Stimulated activated CD8-positive, alpha-beta memory T cell treated with anti-CD3 and anti-CD28 coated beads, Interleukin-4, amount 100 ng/mL, for 1 hour (primary cell): ENCODE measurements at regions not wholly inside any gene's neighbourhood (a gene's known extent, or its start where the extent isn't known, plus 50 kb on each side); places are given as distances from the start of the nearest gene placed in this dataset.

Experiments
- DNase-seq, 2 donors: peaks; one replicate each; pipeline ENCODE4 v3.0.0-alpha.2; 2020; ENCODE audit warnings: low read depth in 2 of 2, low spot score in 1 of 2

- no peak for DNase-seq
Observed at GRCh38 chr21:27841084-27841672, 874.3 kb upstream of the ADAMTS5 start.

- no peak for DNase-seq
Observed at GRCh38 chr21:27840262-27840661, 873.4 kb upstream of the ADAMTS5 start.

DNA sequence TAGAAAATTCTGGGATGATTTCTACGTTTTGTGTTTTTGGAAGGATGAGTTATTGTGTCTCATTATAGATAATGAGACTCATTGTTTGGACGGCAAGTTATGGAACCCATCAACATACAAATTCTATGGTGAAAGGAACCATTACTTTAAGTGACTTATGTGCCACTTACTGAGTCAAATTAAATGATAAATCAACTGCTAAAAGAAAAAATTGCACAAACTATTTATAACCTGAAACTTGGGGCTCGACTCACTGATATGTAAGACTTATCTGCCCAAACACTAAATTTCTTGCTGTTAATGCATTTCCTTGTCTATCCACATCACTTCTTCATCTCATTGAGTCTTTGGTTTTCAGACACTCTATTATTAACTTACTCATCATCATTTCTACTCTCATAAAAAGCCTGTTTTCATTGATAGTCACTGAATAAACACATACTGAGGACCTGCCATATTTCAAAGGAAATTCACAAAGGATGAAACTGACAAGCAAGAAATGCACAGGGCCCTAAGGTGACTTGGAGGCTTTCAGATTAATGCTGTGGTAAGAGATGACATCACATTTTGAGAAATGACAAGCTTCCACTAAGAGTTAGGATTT is 872.7 kb upstream of the ADAMTS5 start:
- DNase-seq: no peak

- no peak for DNase-seq
Observed at GRCh38 chr21:27838573-27838972, 871.7 kb upstream of the ADAMTS5 start.

DNA sequence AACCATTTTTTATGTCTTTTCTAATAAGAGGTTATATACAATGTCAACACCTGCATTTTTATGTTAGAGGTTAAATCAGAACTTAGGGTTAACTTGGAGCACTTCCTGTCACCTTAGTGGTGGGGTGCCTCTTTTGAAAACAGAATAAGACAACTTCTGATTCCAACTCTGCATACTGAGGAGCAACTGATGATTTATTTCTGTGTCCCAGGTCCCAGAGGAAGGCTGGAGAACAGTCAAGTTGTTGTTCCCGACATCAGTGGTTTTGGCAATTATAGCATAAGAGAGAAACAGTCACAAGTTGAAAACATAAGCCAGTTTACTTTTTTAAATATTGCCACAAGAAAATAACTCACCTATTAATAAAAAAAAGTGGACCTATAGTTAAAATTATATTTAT is 871.0 kb upstream of the ADAMTS5 start:
- no peak for DNase-seq

DNA sequence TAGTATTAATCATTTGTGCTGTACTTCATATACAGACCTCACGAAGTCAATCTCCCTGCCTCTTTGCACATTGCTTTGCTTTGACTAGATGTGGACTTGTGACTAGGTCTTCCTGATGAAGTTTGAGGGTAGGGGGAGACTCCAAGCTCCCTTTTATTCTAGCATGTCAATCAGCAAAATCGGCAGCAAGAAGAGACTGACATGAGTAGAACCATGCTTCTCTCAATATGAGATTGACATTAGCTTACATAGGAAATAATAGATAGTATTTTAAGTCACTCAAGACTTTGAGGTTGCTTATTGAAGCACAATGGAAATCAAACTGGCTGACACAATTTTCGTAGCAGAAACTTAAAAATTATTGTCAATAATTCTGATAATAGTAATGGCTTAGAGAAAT is 866.4 kb upstream of the ADAMTS5 start:
- DNase-seq: no peak

DNA sequence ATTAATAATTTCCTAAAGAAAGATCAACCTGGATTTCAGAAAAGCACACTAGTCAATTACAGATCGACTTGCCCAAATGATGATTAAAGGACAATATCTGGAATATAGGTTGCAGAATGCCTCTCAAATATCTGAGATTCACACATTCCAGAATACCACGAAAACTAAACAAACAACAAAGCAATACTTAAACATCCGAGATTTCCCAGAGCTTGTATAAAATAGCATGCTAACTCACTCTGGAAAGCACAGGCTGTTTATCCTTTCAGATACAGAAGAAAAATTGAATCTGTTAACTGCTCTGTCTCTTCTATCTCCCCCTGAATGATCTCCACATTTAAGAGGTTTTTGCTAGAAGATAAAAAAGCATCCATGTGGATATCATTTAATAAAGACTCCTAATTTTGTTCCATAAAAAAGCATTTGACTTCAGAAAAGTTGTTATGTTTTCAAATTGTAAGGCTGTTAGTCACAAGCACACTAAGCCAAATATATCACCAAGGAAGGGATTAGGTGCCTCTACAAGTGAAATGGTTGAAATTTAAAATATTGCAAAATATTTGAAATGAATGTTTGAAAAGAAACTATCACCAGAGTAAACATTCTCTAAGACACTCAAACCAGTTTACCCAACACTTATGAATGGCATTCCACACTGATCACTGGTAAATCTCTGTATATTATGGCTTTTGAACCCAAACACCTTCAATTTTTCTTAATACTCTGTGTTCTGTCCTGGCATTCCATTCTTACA is 865.1 kb upstream of the ADAMTS5 start:
- no peak for DNase-seq

DNA sequence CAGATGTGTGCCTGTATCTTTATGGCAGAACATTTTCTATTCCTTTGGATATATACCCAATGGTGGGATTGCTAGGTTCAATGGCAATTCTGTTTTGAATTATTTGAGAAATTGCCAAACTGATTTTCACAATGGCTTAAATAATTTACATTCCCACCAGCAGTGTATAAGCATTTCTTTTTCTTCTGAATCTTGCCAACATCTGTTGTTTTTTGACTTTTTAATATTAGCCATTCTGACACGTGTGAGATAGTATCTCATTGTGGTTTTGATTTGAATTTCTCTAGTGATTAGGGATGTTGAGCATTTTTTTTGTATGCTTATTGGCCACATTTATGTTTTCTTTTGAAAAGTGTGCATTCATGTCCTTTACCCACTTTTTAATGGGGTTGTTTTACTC is 864.3 kb upstream of the ADAMTS5 start:
- no peak for DNase-seq

DNA sequence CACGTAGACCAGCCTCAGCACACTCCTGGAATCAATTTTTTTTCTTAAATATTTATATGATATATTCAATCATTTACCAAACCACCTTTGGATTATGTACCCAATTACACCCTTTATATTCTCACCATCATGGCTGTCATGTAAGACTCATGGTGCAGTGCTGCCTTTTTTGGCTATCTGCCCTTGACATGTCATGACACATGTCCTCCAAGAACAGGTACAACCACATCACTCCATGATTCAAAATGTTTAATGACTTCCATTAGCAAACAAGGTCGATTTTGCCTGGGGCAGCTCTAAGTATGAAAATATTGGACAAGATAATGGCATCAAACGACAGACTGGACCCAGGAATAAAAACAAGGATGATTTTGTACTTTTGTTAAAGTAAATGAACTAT is 861.1 kb upstream of the ADAMTS5 start:
- no peak for DNase-seq

DNA sequence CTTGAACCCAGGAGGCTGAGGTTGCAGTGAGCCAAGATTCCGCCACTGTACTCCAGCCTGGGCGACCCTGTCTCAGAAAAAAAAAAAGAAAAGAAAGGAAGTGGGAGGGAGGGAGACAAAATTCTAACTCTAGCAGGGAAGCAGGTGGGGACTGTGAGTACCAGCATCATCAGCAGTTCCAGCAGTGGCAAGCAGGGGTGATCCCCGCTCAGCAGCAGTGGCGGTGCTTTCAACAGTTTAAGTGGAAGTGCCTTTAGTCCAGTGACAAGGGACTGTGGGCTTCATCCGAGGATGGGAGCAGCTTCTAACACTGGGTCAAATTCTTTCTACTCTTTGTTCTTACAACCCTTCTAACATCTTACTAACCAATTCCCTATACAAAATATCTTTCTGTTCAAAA is 858.1 kb upstream of the ADAMTS5 start:
- DNase-seq: no peak

DNA sequence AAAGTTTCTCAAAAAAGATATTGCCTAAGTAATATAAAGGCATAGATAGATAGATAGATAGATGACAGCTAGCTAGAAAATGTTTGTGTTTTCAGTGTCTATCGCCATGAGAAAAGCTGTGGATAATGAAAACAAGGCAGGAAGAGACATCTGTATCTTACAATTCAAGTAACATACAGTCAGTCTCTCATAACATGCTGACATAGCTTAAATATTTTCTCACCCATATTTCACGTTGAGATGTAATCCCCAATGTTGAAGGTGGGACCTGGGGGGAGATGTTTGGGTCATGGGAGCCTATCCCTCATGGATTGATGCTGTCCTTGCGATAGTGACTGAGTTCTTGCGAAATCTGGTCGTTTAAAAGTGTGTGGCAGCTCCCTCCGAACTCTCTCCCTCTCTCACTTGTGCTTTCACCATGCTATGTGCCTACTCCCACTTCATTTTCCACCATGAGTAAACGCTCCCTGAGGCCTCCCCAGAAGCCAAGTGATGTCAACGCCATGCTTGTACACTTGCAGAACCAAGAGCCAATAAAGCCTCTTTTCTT is 856.8 kb upstream of the ADAMTS5 start:
- DNase-seq: no peak

DNA sequence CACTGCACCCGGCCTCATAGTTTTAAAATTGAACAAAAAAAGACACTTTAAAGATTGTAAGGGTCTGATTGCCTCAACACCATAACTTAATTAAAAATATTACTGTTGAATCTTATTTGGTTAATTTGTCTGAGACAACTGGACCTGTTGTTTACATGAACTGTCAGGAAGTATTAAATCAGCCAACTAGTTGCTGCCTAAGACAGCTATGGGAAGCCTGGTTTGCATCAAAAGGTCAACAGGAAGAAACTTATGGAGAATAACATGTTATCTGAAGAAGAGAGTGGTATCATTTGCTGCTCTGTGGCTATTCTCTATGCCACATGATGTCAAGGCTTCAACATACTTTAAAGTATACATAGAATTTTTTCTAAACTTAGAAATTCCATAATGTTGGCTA is 853.5 kb upstream of the ADAMTS5 start:
- DNase-seq: no peak

DNA sequence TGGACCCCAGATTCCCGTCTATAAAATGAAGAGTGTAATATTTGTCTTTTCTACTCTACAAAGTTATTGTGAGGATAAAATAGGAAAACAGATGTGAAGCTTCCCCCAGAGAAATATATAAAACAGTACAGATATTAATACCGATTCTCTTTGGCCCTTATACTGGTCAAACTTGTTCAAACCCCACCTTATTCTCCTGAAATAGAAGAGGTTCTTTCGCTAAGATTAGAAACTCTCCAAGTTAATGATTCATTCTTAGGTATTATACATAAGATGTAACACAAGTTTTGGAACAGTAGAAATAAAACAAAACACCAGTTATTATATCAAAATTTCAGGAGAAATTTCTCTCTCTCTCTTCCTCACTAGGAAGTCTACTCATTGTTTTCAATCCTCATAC is 852.4 kb upstream of the ADAMTS5 start:
- DNase-seq: no peak

- no peak for DNase-seq
Observed at GRCh38 chr21:27818847-27819246, 852.0 kb upstream of the ADAMTS5 start.

DNA sequence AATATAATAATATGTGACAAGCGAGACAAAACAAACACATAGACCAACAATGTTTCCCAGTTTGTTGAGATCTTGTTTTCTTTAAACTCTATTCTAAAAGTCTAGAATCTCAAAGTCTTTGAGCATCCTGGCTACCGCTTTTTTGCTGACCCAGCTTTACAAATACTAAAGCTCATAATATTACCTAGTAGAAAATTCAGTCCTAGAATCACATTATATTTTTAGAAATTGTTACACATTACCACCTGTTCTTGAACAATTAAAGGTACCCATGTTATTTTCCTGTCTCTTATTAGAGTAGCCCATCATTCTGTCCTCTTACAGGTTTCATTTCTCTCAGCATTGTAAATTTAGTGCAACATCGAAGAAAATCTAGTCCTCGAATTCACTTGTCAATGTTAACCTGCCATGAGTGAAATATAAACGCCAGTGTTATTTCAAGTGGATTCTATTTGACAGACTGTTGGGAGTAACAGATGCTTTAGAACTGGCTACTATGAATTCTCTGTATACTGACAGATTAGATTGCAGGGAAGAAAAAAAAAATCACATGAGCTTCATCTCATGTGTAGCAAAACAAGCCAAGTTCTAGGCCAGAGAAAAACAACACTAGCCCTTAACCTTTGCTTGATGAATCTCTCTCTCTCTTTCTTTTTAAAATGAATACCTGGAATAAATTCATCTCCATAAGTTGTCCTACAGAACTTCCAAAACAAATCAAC is 851.2 kb upstream of the ADAMTS5 start:
- no peak for DNase-seq

DNA sequence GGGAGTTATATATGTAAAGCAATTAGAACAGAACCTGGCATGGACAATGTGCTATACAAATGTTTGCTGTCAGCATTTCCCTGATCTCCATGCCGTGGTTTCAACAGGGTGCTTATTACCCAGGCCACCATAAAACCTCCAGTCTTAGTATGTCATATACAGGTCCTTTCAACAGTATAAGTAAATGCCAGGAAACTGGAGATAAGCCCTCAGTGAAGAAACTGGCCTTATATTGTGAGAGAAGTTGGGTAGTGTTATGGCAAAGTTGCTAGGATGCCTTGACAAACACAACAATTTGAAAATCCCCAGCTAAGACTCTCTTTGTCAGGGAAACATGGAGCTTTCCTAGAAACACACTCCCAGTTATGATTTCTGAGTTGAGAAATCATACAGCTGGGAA is 850.2 kb upstream of the ADAMTS5 start:
- no peak for DNase-seq

GRCh38 chr21:27816301-27816700 is 849.4 kb upstream of the ADAMTS5 start:
- DNase-seq: no peak

GRCh38 chr21:27814226-27814625 is 847.3 kb upstream of the ADAMTS5 start:
- DNase-seq: no peak

DNA sequence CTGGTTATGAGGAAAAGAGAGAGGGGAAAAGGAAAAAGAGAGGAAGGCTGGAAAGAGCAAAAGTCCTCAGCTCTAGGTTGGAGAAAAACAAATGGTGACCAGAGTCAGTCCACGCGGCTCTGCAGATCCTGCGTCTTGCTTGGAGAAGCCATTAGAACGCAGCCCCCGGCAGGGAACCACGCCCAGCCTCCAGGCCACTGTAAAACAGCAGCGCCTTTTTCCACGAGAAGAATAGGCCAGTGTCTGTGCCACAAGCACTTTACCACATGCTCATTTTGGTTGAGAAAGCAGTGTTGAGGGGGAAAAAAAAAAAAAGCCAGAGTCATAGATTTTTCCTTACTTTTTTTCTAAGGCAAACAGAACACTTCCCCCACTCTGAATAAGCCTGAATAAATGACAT is 846.9 kb upstream of the ADAMTS5 start:
- DNase-seq: no peak

DNA sequence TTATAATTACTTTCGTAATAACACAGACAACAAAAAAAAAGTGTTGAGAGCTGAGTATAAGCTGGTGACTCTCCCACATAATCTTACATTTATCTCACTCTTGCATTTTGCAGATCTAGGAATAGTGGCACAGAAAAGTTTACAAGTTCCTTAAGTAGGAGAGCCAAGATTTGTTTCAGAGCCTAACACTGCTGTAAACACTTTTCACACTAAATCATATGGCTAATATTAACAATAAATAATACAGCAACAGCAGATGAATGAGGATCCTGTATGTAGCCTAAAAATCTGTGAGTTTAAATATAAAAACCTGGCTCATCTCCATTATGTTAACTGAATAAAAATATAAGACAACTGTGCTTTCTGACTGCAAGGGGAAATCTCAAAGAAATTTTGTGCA is 846.5 kb upstream of the ADAMTS5 start:
- DNase-seq: no peak

- DNase-seq: no peak
Observed at GRCh38 chr21:27812279-27812678, 845.4 kb upstream of the ADAMTS5 start.

DNA sequence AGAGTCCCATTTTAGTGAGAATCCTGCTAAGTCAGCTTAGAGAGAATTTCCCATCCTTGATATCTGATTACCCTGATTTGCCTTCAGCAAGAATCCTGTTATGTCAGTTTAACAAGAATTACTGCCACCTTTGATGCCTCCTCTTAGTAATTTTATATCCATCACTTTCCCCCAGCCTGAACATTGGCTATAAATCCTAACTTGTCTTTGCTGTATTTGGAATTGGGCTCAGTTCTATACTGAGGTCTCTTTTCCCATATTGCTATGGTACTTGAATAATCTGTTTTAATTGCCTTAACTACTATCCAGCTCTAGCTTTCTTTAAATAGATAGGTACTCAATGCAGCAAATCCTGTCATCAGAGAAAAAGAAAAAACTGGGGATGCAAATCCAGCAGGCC is 842.0 kb upstream of the ADAMTS5 start:
- DNase-seq: no peak
